ENCODE measurements at regions not wholly inside any gene's neighbourhood (a gene's known extent, or its start where the extent isn't known, plus 50 kb on each side); places are given as distances from the start of the nearest gene placed in this dataset.

DNA sequence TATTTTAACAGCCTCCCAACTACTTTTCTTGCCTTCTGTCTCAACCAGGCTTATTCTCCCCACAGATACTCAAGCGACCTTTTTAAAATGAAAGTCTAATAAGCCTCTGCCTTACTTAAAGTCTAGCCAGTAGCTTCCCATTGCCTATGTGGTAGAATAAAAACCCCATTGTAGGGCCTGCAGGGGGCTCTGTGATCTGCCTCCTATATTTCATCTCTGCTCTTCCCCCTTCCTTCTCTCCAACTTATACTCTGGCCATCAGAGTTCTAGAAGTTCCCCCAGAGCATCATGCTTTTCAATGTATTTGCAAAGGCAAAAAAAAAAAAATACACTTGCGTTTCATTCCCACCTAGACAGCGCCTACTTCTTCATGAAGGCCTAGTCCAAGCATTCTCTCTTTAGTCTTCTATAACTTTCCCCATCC is 167.7 kb upstream of the ADO start:
- TF ChIP-seq EP300 (IDR thresholded peaks at IDR 0.05), result no peak
- no peak for TF ChIP-seq CTCF (IDR thresholded peaks at IDR 0.05)
- no peak for TF ChIP-seq MYC (IDR thresholded peaks at IDR 0.05; ENCODE audit: borderline replicate concordance, low read length)
- TF ChIP-seq ZFP36 (IDR thresholded peaks at IDR 0.05; ENCODE audit: borderline replicate concordance, partially characterized antibody), result no peak
- TF ChIP-seq RNF2 (IDR thresholded peaks at IDR 0.05; ENCODE audit: borderline replicate concordance, low read depth), result no peak
